GM23338 (cell line): ENCODE measurements at regions not wholly inside any gene's neighbourhood (a gene's known extent, or its start where the extent isn't known, plus 50 kb on each side); places are given as distances from the start of the nearest gene placed in this dataset.

ENCODE experiments used
- ATAC-seq: fragments of 200-7000 bp; cut with Tn5 transposase; 3 replicates; pipeline ENCODE4 v1.9.1; 2020
- DNase-seq: peaks from one replicate; pipeline ENCODE4 v3.0.0-alpha.2; 2015; ENCODE audit warnings: low spot score
- H2AFZ ChIP-seq: fragments of 200-600 bp; sonication (generic); 2 replicates; pipeline ENCODE4 v1.8.0; 2016; ENCODE audit warnings: antibody characterized with exemption, mild to moderate bottlenecking, moderate library complexity
- H3F3A ChIP-seq: fragments of 200-600 bp; sonication (generic); replicated peaks from 2 replicates; pipeline ENCODE4 v1.8.0; 2017; ENCODE audit warnings: antibody characterized with exemption, mixed run types, low read depth
- H3K27ac ChIP-seq: fragments of 200-600 bp; sonication (generic); 2 replicates; pipeline ENCODE4 v1.6.1; 2016; ENCODE audit warnings: low read depth
- H3K27me3 ChIP-seq: fragments of 200-600 bp; sonication (generic); 2 replicates; pipeline ENCODE4 v1.8.0; 2016; ENCODE audit warnings: mild to moderate bottlenecking, mixed run types, moderate library complexity; ENCODE audit not compliant: insufficient read depth
- H3K36me3 ChIP-seq: fragments of 200-600 bp; sonication (generic); 2 replicates; pipeline ENCODE4 v1.8.0; 2016; ENCODE audit warnings: mild to moderate bottlenecking; ENCODE audit not compliant: insufficient read depth
- H3K4me1 ChIP-seq: fragments of 200-600 bp; sonication (generic); 2 replicates; pipeline ENCODE4 v1.8.0; 2016; ENCODE audit warnings: mild to moderate bottlenecking, moderate library complexity; ENCODE audit not compliant: insufficient read depth
- H3K4me2 ChIP-seq: fragments of 200-600 bp; sonication (generic); 2 replicates; pipeline ENCODE4 v1.7.1; 2017; ENCODE audit warnings: mixed run types
- H3K4me3 ChIP-seq: fragments of 200-600 bp; sonication (generic); 2 replicates; pipeline ENCODE4 v1.6.1; 2016; ENCODE audit warnings: mixed run types
- H3K79me2 ChIP-seq: fragments of 200-600 bp; sonication (generic); replicated peaks from 2 replicates; pipeline ENCODE4 v1.8.0; 2017; ENCODE audit warnings: mild to moderate bottlenecking; ENCODE audit not compliant: insufficient read depth
- H3K9me2 ChIP-seq: fragments of 200-600 bp; sonication (generic); 2 replicates; pipeline ENCODE4 v1.8.0; 2017; ENCODE audit not compliant: insufficient read depth
- H4K20me1 ChIP-seq: fragments of 200-600 bp; sonication (generic); replicated peaks from 2 replicates; pipeline ENCODE4 v1.8.0; 2017; ENCODE audit warnings: mild to moderate bottlenecking; ENCODE audit not compliant: insufficient read depth
- H3K27ac Mint-ChIP-seq: 2 replicates; pipeline ENCODE4 v1.8.0; 2020; ENCODE audit warnings: inconsistent platforms, mild to moderate bottlenecking, moderate library complexity, mixed read lengths
- H3K27me3 Mint-ChIP-seq: 3 replicates; pipeline ENCODE4 v1.8.0; 2022; ENCODE audit warnings: low read depth, mild to moderate bottlenecking, moderate library complexity, mixed read lengths, inconsistent platforms; ENCODE audit not compliant: insufficient read depth, poor library complexity
- H3K36me3 Mint-ChIP-seq: 3 replicates; pipeline ENCODE4 v1.8.0; 2021; ENCODE audit warnings: low read depth, mild to moderate bottlenecking, inconsistent platforms, moderate library complexity, mixed read lengths
- H3K4me1 Mint-ChIP-seq: 3 replicates; pipeline ENCODE4 v1.8.0; 2020; ENCODE audit warnings: mild to moderate bottlenecking, inconsistent platforms, mixed read lengths
- H3K4me3 Mint-ChIP-seq: 3 replicates; pipeline ENCODE4 v1.8.0; 2021; ENCODE audit warnings: moderate library complexity, mild to moderate bottlenecking, inconsistent platforms, mixed read lengths
- H3K9me3 Mint-ChIP-seq: 3 replicates; pipeline ENCODE4 v1.8.0; 2020; ENCODE audit warnings: moderate library complexity, mild to moderate bottlenecking, inconsistent platforms, mixed read lengths
- CREB1 ChIP-seq: fragments of 250-450 bp; sonication (Bioruptor Pico); IDR thresholded peaks from 2 replicates; pipeline ENCODE4 v1.5.0; 2020; ENCODE audit warnings: low read depth, mild to moderate bottlenecking, moderate library complexity
- EZH2 ChIP-seq: fragments of 200-600 bp; sonication (generic); IDR thresholded peaks from one replicate; pipeline ENCODE4 v1.8.0; 2017; ENCODE audit warnings: antibody characterized with exemption, mild to moderate bottlenecking, low read depth; ENCODE audit not compliant: unreplicated experiment
- EZH2phosphoT487 ChIP-seq: fragments of 200-600 bp; sonication (generic); IDR thresholded peaks from one replicate; pipeline ENCODE4 v1.8.1; 2018; ENCODE audit warnings: antibody characterized with exemption; ENCODE audit not compliant: unreplicated experiment
- JUNB ChIP-seq: IDR thresholded peaks from one replicate; pipeline ENCODE4 v1.6.1; 2016; ENCODE audit warnings: antibody characterized with exemption; ENCODE audit not compliant: unreplicated experiment
- NANOG ChIP-seq: IDR thresholded peaks from 2 replicates; pipeline ENCODE4 v1.6.1; 2016; ENCODE audit warnings: antibody characterized with exemption, borderline replicate concordance
- POLR2AphosphoS5 ChIP-seq: IDR thresholded peaks from 2 replicates; pipeline ENCODE4 v1.6.1; 2016; ENCODE audit warnings: antibody characterized with exemption, low read depth
- REST ChIP-seq: IDR thresholded peaks from one replicate; pipeline ENCODE4 v1.6.1; 2018; ENCODE audit warnings: antibody characterized with exemption; ENCODE audit not compliant: unreplicated experiment
- STAT1 ChIP-seq: IDR thresholded peaks from one replicate; pipeline ENCODE4 v1.6.1; 2016; ENCODE audit warnings: antibody characterized with exemption; ENCODE audit not compliant: unreplicated experiment
- ZNF114 ChIP-seq: fragments of 250-450 bp; sonication (Bioruptor Pico); IDR thresholded peaks from 2 replicates; pipeline ENCODE4 v1.5.0; 2020; ENCODE audit warnings: mild to moderate bottlenecking, moderate library complexity
- ZNF331 ChIP-seq: fragments of 250-450 bp; sonication (Bioruptor Pico); IDR thresholded peaks from 2 replicates; pipeline ENCODE4 v1.5.0; 2020; ENCODE audit warnings: low read depth, mild to moderate bottlenecking, moderate library complexity
- TF ChIP-seq, protein P1 (sequence below), 2 experiments: fragments of 200-600 bp in 1 of 2; sonication (generic) in 1 of 2; conservative IDR thresholded peaks; 2 replicates each; pipeline versions ENCODE4 v1.5.1 to v1.6.1; 2016 to 2017; ENCODE audit warnings: antibody characterized with exemption in 2 of 2, low read depth in 2 of 2, mild to moderate bottlenecking in 2 of 2, moderate library complexity in 1 of 2
- TF ChIP-seq, protein P2 (sequence below): IDR thresholded peaks from 2 replicates; pipeline ENCODE4 v1.6.1; 2016; ENCODE audit warnings: antibody characterized with exemption

GRCh38 chr1:195238313-195238712, 1369.9 kb downstream of the KCNT2 start (continued):
- TF ChIP-seq POLR2AphosphoS5 (no peak), ZNF331 (no peak), EZH2phosphoT487 (no peak), EZH2 (no peak), REST (no peak), STAT1 (no peak), ZNF114 (CRISPR knock-in tag) (no peak)
- TF ChIP-seq, protein P1, sequence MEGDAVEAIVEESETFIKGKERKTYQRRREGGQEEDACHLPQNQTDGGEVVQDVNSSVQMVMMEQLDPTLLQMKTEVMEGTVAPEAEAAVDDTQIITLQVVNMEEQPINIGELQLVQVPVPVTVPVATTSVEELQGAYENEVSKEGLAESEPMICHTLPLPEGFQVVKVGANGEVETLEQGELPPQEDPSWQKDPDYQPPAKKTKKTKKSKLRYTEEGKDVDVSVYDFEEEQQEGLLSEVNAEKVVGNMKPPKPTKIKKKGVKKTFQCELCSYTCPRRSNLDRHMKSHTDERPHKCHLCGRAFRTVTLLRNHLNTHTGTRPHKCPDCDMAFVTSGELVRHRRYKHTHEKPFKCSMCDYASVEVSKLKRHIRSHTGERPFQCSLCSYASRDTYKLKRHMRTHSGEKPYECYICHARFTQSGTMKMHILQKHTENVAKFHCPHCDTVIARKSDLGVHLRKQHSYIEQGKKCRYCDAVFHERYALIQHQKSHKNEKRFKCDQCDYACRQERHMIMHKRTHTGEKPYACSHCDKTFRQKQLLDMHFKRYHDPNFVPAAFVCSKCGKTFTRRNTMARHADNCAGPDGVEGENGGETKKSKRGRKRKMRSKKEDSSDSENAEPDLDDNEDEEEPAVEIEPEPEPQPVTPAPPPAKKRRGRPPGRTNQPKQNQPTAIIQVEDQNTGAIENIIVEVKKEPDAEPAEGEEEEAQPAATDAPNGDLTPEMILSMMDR (conservative IDR thresholded peaks at IDR 0.05; ENCODE audit: low read depth in 2 of 2): no peak

DNA sequence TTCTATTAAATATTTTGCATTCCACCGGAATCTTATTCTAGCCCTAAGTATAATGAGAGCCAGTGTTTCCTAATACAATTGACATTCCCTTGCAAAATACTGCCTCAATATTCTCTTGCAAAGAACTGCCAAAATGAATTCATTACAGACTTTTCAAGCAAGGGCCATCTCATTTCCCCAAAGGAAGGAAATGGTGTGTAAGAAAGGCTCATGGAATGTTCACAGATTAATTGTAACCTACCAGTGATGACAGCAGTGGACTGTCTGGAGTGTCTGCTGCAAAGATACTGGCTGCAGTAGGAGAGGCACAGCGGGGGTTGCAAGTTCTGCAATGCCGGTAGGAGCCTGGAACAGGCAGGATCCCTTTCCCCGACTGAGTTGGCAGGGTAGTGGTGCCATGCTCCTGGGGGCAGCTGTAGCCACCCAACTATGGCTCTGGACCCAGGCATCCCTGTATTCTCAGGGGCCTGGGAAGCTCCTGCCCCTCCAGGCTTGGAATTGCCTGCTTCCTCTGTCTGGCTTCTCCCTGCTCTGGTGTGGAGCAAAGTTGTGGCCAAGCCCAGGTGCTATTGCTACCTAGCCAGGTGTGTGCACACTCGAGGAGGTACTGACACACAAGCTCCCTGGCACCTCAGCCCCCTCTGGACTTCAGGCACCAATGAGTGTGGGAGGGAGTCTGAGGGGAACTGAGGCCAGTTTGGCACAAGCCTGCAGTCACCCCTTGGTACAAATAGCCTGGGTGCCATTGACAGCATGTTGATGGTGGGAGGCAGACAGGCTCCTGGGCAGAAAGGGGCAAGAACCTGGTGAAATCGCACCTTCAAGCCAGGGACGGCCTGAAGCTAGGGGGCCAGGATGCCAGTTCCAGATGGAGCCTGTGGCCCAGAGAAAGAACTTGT, 1371.0 kb downstream of the KCNT2 start:
- DNase-seq (no peak), ATAC-seq (no peak)
- H3K9me3 Mint-ChIP-seq: peaks cover 21% of the 10 kb centered on the region
- H3K27ac ChIP-seq: no peak overlapping the region
- no peaks in the 10 kb centered on the region for H3K4me1 Mint-ChIP-seq
- no peaks in the 10 kb centered on the region for H4K20me1 ChIP-seq
- no peak overlapping the region for H3K4me3 Mint-ChIP-seq
- H3K4me1 ChIP-seq: no peaks in the 10 kb centered on the region
- H2AFZ ChIP-seq: no peak overlapping the region
- peaks cover 3% of the 10 kb centered on the region for H3K9me2 ChIP-seq
- no peaks in the 10 kb centered on the region for H3K36me3 ChIP-seq
- no peaks in the 10 kb centered on the region for H3K79me2 ChIP-seq
- no peak overlapping the region for H3K4me3 ChIP-seq
- no peaks in the 10 kb centered on the region for H3K27me3 ChIP-seq
- no peaks in the 10 kb centered on the region for H3K27me3 Mint-ChIP-seq
- peaks cover 12% of the 10 kb centered on the region; the same call in 1 of the 3 replicates for H3K36me3 Mint-ChIP-seq
- no peaks in the 10 kb centered on the region for H3F3A ChIP-seq
- H3K27ac Mint-ChIP-seq: no peak overlapping the region
- no peak overlapping the region for H3K4me2 ChIP-seq
- TF ChIP-seq NANOG: no peak
- TF ChIP-seq, protein P1 (conservative IDR thresholded peaks at IDR 0.05; ENCODE audit: low read depth in 2 of 2): no peak
- no peak for TF ChIP-seq POLR2AphosphoS5
- no peak for TF ChIP-seq REST
- no peak for TF ChIP-seq ZNF114 (CRISPR knock-in tag)
- no peak for TF ChIP-seq EZH2
- no peak for TF ChIP-seq CREB1
- no peak for TF ChIP-seq STAT1
- TF ChIP-seq JUNB: no peak
- TF ChIP-seq ZNF331: no peak
- TF ChIP-seq, protein P2, sequence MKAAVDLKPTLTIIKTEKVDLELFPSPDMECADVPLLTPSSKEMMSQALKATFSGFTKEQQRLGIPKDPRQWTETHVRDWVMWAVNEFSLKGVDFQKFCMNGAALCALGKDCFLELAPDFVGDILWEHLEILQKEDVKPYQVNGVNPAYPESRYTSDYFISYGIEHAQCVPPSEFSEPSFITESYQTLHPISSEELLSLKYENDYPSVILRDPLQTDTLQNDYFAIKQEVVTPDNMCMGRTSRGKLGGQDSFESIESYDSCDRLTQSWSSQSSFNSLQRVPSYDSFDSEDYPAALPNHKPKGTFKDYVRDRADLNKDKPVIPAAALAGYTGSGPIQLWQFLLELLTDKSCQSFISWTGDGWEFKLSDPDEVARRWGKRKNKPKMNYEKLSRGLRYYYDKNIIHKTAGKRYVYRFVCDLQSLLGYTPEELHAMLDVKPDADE: no peak
- TF ChIP-seq EZH2phosphoT487: no peak
